ENCODE measurements at regions not wholly inside any gene's neighbourhood (a gene's known extent, or its start where the extent isn't known, plus 50 kb on each side); places are given as distances from the start of the nearest gene placed in this dataset.

GRCh38 chr3:98963546-98963945 is 62.1 kb upstream of the DCBLD2 start:
- Histone ChIP-seq H3K27me3 (ENCODE audit: control insufficient read depth, insufficient read depth, low read length) (no peaks in the 10 kb centered on the region), H3K27ac (ENCODE audit: low read length) (no peak overlapping the region), H3K4me3 (ENCODE audit: low read length) (no peak overlapping the region), H3K4me1 (ENCODE audit: control insufficient read depth, insufficient read depth, low read length) (no peaks in the 10 kb centered on the region), H3K9me3 (ENCODE audit: control insufficient read depth, insufficient read depth, low read length) (no peaks in the 10 kb centered on the region), H3K36me3 (ENCODE audit: control insufficient read depth, insufficient read depth, low read length) (no peaks in the 10 kb centered on the region)
- Mint-ChIP-seq H3K27me3 (ENCODE audit: low read depth in 2 of 2) (no peaks in the 10 kb centered on the region), H3K4me3 (no peak overlapping the region), H3K27ac (no peak overlapping the region), H3K4me1 (no peaks in the 10 kb centered on the region), H3K9me3 (peaks cover 0 to 3% of the 10 kb centered on the region in 2 donors), H3K36me3 (no peaks in the 10 kb centered on the region)
- no peak for ATAC-seq
- no peak for DNase-seq
- intact Hi-C loops (cut with micrococcal nuclease): no loop called here
- no peak for TF ChIP-seq CTCF (IDR thresholded peaks at IDR 0.05)
- WGBS (ENCODE audit: insufficient coverage): 91% methylated on average over 2 of the region's 2 CpGs

GRCh38 chr3:98962951-98963350 is 61.5 kb upstream of the DCBLD2 start:
- no peaks in the 10 kb centered on the region for H3K4me1 ChIP-seq (ENCODE audit: control insufficient read depth, insufficient read depth, low read length)
- Mint-ChIP-seq H3K4me1 (no peaks in the 10 kb centered on the region), H3K27ac (no peak overlapping the region), H3K4me3 (no peak overlapping the region), H3K36me3 (no peaks in the 10 kb centered on the region), H3K9me3 (peaks cover 0 to 3% of the 10 kb centered on the region in 2 donors), H3K27me3 (ENCODE audit: low read depth in 2 of 2) (no peaks in the 10 kb centered on the region)
- no peak overlapping the region for H3K4me3 ChIP-seq (ENCODE audit: low read length)
- H3K36me3 ChIP-seq (ENCODE audit: control insufficient read depth, insufficient read depth, low read length): no peaks in the 10 kb centered on the region
- intact Hi-C loops (cut with micrococcal nuclease): no loop called here
- DNase-seq: no peak
- TF ChIP-seq CTCF (IDR thresholded peaks at IDR 0.05): no peak
- no peaks in the 10 kb centered on the region for H3K9me3 ChIP-seq (ENCODE audit: control insufficient read depth, insufficient read depth, low read length)
- H3K27ac ChIP-seq (ENCODE audit: low read length): no peak overlapping the region
- no peak for ATAC-seq
- no peaks in the 10 kb centered on the region for H3K27me3 ChIP-seq (ENCODE audit: control insufficient read depth, insufficient read depth, low read length)

GRCh38 chr3:98962189-98962930 is 60.9 kb upstream of the DCBLD2 start:
- no peak overlapping the region for H3K27ac ChIP-seq (ENCODE audit: low read length)
- no peaks in the 10 kb centered on the region for H3K36me3 Mint-ChIP-seq
- WGBS (ENCODE audit: insufficient coverage): 93% methylated on average over 4 of the region's 4 CpGs
- H3K4me1 ChIP-seq (ENCODE audit: control insufficient read depth, insufficient read depth, low read length): no peaks in the 10 kb centered on the region
- intact Hi-C loops (cut with micrococcal nuclease): no loop called here
- no peaks in the 10 kb centered on the region for H3K27me3 ChIP-seq (ENCODE audit: control insufficient read depth, insufficient read depth, low read length)
- TF ChIP-seq CTCF (IDR thresholded peaks at IDR 0.05): no peak
- H3K27ac Mint-ChIP-seq: no peak overlapping the region
- peaks cover 0 to 3% of the 10 kb centered on the region in 2 donors for H3K9me3 Mint-ChIP-seq
- no peak for DNase-seq
- H3K36me3 ChIP-seq (ENCODE audit: control insufficient read depth, insufficient read depth, low read length): no peaks in the 10 kb centered on the region
- H3K9me3 ChIP-seq (ENCODE audit: control insufficient read depth, insufficient read depth, low read length): no peaks in the 10 kb centered on the region
- H3K27me3 Mint-ChIP-seq (ENCODE audit: low read depth in 2 of 2): no peaks in the 10 kb centered on the region
- H3K4me3 Mint-ChIP-seq: no peak overlapping the region
- ATAC-seq: no peak
- no peaks in the 10 kb centered on the region for H3K4me1 Mint-ChIP-seq
- no peak overlapping the region for H3K4me3 ChIP-seq (ENCODE audit: low read length)

Measured in natural killer cell (primary cell).